HepG2 (cell line): ENCODE measurements at regions not wholly inside any gene's neighbourhood (a gene's known extent, or its start where the extent isn't known, plus 50 kb on each side); places are given as distances from the start of the nearest gene placed in this dataset.

Experiments
- ATAC-seq: fragments of 200-7000 bp; cut with Tn5 transposase; 3 replicates; pipeline ENCODE4 v1.9.1; 2020; ENCODE audit warnings: mild to moderate bottlenecking, moderate library complexity
- BruUV-seq: library from RNA; stranded (reverse); fragments of 400-500 nt; replicated peaks from 2 replicates; lab custom pipeline; 2021; lab: Mats Ljungman, UMichigan
- CTCF ChIA-PET: fragments of 300-600 bp; formaldehyde crosslinking; extraction: SDS; loops from one replicate; lab custom pipeline; 2021; ENCODE audit warnings: low total read pairs, inconsistent platforms, low intra/inter-chr PET ratio; lab: Yijun Ruan, JAX
- POLR2A ChIA-PET: fragments of 350-600 bp; sonication (Branson Sonifier 250); formaldehyde crosslinking; loops from one replicate; lab custom pipeline; 2020; ENCODE audit warnings: antibody characterized with exemption, inconsistent platforms; lab: Yijun Ruan, JAX
- DNase-seq: peaks from one replicate; pipeline ENCODE4 v3.0.0-alpha.2; 2015; ENCODE audit warnings: low spot score
- FAIRE-seq: peaks from 3 replicates; lab custom pipeline; 2011; peaks lifted over from hg19 to GRCh38; lab: Jason Lieb, UNC
- H2AFZ ChIP-seq: one replicate; pipeline ENCODE4 v1.6.1; 2011; ENCODE audit warnings: low read length, inconsistent platforms
- H3K27ac ChIP-seq: fragments of 300-600 bp; 3 replicates; pipeline ENCODE4 v1.8.0; 2011; ENCODE audit warnings: mixed run types, mild to moderate bottlenecking, mixed read lengths, low read length, inconsistent platforms; ENCODE audit not compliant: insufficient read depth; ENCODE audit errors: extremely low read length
- H3K27me3 ChIP-seq, 2 experiments: fragments of 200-600 bp in 1 of 2; 2 replicates in 1 of 2; 3 replicates in 1 of 2; pipeline versions ENCODE4 v1.6.0 to v1.8.0; 2011; ENCODE audit warnings: low read length in 2 of 2, mild to moderate bottlenecking in 2 of 2, moderate library complexity in 2 of 2, inconsistent platforms in 1 of 2; ENCODE audit not compliant: insufficient read depth in 2 of 2, control insufficient read depth in 1 of 2
- H3K36me3 ChIP-seq, 2 experiments: fragments of 200-600 bp in 1 of 2; replicated peaks in 1 of 2; 2 replicates in 1 of 2; 3 replicates in 1 of 2; pipeline versions ENCODE4 v1.5.1 to v1.8.0; 2011; ENCODE audit warnings: low read length in 2 of 2, inconsistent platforms in 1 of 2; ENCODE audit not compliant: insufficient read depth in 2 of 2, control insufficient read depth in 1 of 2
- H3K4me1 ChIP-seq: 2 replicates; pipeline ENCODE4 v1.5.1; 2012; ENCODE audit warnings: low read length, inconsistent platforms; ENCODE audit not compliant: insufficient read depth
- H3K4me2 ChIP-seq: 2 replicates; pipeline ENCODE4 v1.6.0; 2011; ENCODE audit warnings: low read depth, low read length, inconsistent platforms
- H3K4me3 ChIP-seq, 3 experiments: fragments of 200-600 bp in 1 of 3; sonication (generic), shearing (Covaris generic) in 1 of 3; replicated peaks in 1 of 3; 2 replicates each; pipeline ENCODE4 v1.5.1; 2011 to 2016; ENCODE audit warnings: low read length in 3 of 3, inconsistent platforms in 2 of 3, low read depth in 2 of 3, mild to moderate bottlenecking in 2 of 3, control low read depth in 1 of 3, mixed read lengths in 1 of 3; ENCODE audit not compliant: insufficient read depth in 1 of 3
- H3K79me2 ChIP-seq: one replicate; pipeline ENCODE4 v1.6.1; 2011; ENCODE audit warnings: low read length, inconsistent platforms; ENCODE audit not compliant: insufficient read depth
- H3K9ac ChIP-seq: 2 replicates; pipeline ENCODE4 v1.6.0; 2011; ENCODE audit warnings: mild to moderate bottlenecking, low read depth, low read length, inconsistent platforms; ENCODE audit not compliant: insufficient read depth
- H3K9me3 ChIP-seq: 2 replicates; pipeline ENCODE4 v1.5.1; 2012; ENCODE audit warnings: mild to moderate bottlenecking, low read length
- H4K20me1 ChIP-seq: 2 replicates; pipeline ENCODE4 v1.6.0; 2011; ENCODE audit warnings: inconsistent platforms, mild to moderate bottlenecking, low read length, moderate library complexity; ENCODE audit not compliant: insufficient read depth
- ISX ChIP-seq: sonication (generic); formaldehyde crosslinking; conservative IDR thresholded peaks from 2 replicates; pipeline ENCODE4 v1.5.0; 2020; ENCODE audit warnings: missing genetic modification reagents
- KDM4B ChIP-seq: sonication (generic); formaldehyde crosslinking; IDR thresholded peaks from 2 replicates; pipeline ENCODE4 v1.4.0; 2020; ENCODE audit warnings: missing genetic modification reagents
- NCOA1 ChIP-seq: sonication (generic); formaldehyde crosslinking; IDR thresholded peaks from 2 replicates; pipeline ENCODE4 v1.9.0; 2021; ENCODE audit warnings: missing genetic modification reagents
- PAWR ChIP-seq: sonication (generic); formaldehyde crosslinking; IDR thresholded peaks from 2 replicates; pipeline ENCODE4 v1.4.0; 2020; ENCODE audit warnings: missing genetic modification reagents, mild to moderate bottlenecking, borderline replicate concordance
- PRMT3 ChIP-seq: sonication (generic); formaldehyde crosslinking; IDR thresholded peaks from 2 replicates; pipeline ENCODE4 v1.8.1; 2022; ENCODE audit warnings: low read depth, mild to moderate bottlenecking, moderate library complexity, missing genetic modification reagents, borderline replicate concordance
- RFX3 ChIP-seq: IDR thresholded peaks from 2 replicates; pipeline ENCODE4 v1.6.1; 2016; ENCODE audit warnings: missing biosample characterization, missing genetic modification reagents
- SKI ChIP-seq: fragments of 450-650 bp; IDR thresholded peaks from one replicate; pipeline ENCODE4 v1.6.1; 2018; ENCODE audit warnings: mild to moderate bottlenecking; ENCODE audit not compliant: partially characterized antibody
- SP140L ChIP-seq: sonication (generic); formaldehyde crosslinking; IDR thresholded peaks from 2 replicates; pipeline ENCODE4 v1.4.0; 2020; ENCODE audit warnings: missing genetic modification reagents, borderline replicate concordance
- ZBTB43 ChIP-seq: sonication (generic); formaldehyde crosslinking; conservative IDR thresholded peaks from 2 replicates; pipeline ENCODE4 v1.4.0; 2020; ENCODE audit warnings: missing genetic modification reagents
- ZFP37 ChIP-seq: sonication (generic); formaldehyde crosslinking; IDR thresholded peaks from 2 replicates; pipeline ENCODE4 v1.4.0; 2020; ENCODE audit warnings: missing genetic modification reagents, borderline replicate concordance
- ZNF431 ChIP-seq: sonication (generic); formaldehyde crosslinking; IDR thresholded peaks from 2 replicates; pipeline ENCODE4 v1.9.0; 2022; ENCODE audit warnings: missing genetic modification reagents, low read depth, mild to moderate bottlenecking, borderline replicate concordance
- ZNF83 ChIP-seq: sonication (generic); formaldehyde crosslinking; IDR thresholded peaks from 2 replicates; pipeline ENCODE4 v1.4.0; 2020; ENCODE audit warnings: missing genetic modification reagents, mild to moderate bottlenecking, borderline replicate concordance
- WGBS: methylation state at CpG from one replicate; pipeline ENCODE4 v1.1.6; 2017; ENCODE audit warnings: low lambda C conversion rate; 5-methylcytosine and 5-hydroxymethylcytosine counted together
- in situ Hi-C: cut with HindIII; loops from 2 replicates; pipeline ENCODE4 v1.10.0; 2017; ENCODE audit warnings: low pct_unique_long_range_greater_than_20kb; ENCODE audit not compliant: extremely low pct_ligation_motif_present
- intact Hi-C: fragments of 100-400 bp; cut with micrococcal nuclease; formaldehyde crosslinking; loops from one replicate; pipeline ENCODE4 v1.10.0; 2022; ENCODE audit not compliant: unreplicated experiment
- TF ChIP-seq, protein P1 (sequence below): sonication (generic); formaldehyde crosslinking; IDR thresholded peaks from 2 replicates; pipeline ENCODE4 v1.8.0; 2023; ENCODE audit warnings: mild to moderate bottlenecking, missing genetic modification reagents
- TF ChIP-seq, protein P2 (sequence below): sonication (generic); formaldehyde crosslinking; IDR thresholded peaks from 2 replicates; pipeline ENCODE4 v1.4.0; 2020; ENCODE audit warnings: mild to moderate bottlenecking, missing genetic modification reagents

GRCh38 chr13:55948175-55948574 lies 1192.5 kb upstream of the PRR20A start:
- ChIA-PET CTCF (no interaction called here), POLR2A (no interaction called here)
- H3K4me1 ChIP-seq: no peaks in the 10 kb centered on the region
- no peaks in the 10 kb centered on the region for H4K20me1 ChIP-seq
- TF ChIP-seq, protein P1, sequence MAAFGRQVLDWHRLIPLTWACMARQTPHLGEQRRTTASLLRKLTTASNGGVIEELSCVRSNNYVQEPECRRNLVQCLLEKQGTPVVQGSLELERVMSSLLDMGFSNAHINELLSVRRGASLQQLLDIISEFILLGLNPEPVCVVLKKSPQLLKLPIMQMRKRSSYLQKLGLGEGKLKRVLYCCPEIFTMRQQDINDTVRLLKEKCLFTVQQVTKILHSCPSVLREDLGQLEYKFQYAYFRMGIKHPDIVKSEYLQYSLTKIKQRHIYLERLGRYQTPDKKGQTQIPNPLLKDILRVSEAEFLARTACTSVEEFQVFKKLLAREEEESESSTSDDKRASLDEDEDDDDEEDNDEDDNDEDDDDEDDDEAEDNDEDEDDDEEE (CRISPR knock-in tag): no peak
- TF ChIP-seq ISX (CRISPR knock-in tag): no peak
- TF ChIP-seq ZBTB43: no peak
- no peak for TF ChIP-seq ZNF431 (CRISPR knock-in tag)
- no peak for TF ChIP-seq KDM4B (CRISPR knock-in tag)
- no peak for TF ChIP-seq SP140L (CRISPR knock-in tag)
- no peak for TF ChIP-seq SKI
- no peaks in the 10 kb centered on the region for H3K36me3 ChIP-seq
- H3K9ac ChIP-seq: no peak overlapping the region
- H3K4me3 ChIP-seq: no peak overlapping the region
- intact Hi-C loops: no loop called here
- WGBS: 0% methylated on average over 3 of the region's 5 CpGs
- in situ Hi-C loops: no loop called here
- no peak overlapping the region for H3K27ac ChIP-seq
- no peak overlapping the region for H3K4me2 ChIP-seq
- BruUV-seq: no TSS peak
- no peak overlapping the region for H2AFZ ChIP-seq
- FAIRE-seq: no peak
- no peak for DNase-seq
- no peak for ATAC-seq
- H3K79me2 ChIP-seq: no peaks in the 10 kb centered on the region
- H3K27me3 ChIP-seq: no peaks in the 10 kb centered on the region
- peaks cover 82% of the 10 kb centered on the region for H3K9me3 ChIP-seq

DNA sequence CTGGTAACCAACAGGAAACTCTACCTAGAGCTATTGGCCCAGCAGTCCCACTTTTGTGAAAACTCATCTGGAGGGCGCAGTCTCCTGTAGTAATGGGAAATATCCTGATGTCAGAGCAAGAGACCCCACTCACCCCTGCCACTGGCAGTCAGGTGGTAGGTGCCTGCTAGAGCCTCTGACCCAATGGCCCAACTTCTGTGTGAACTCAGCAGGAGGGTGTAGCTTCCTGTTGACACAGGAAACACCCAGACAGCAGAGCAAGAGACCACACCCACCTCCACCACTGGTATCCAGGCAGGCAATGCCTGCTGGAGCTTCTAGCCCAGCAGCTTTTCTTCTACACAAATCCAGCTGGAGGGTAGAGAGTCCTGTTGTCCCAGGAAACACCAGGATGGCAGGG lies 1176.8 kb upstream of the PRR20A start:
- Histone ChIP-seq H3K4me3 (no peak overlapping the region), H3K4me1 (no peaks in the 10 kb centered on the region), H3K36me3 (no peaks in the 10 kb centered on the region), H3K4me2 (no peak overlapping the region), H3K9ac (no peak overlapping the region), H4K20me1 (no peaks in the 10 kb centered on the region), H3K27me3 (no peaks in the 10 kb centered on the region), H3K27ac (no peak overlapping the region), H2AFZ (no peak overlapping the region), H3K9me3 (peaks cover 72% of the 10 kb centered on the region), H3K79me2 (no peaks in the 10 kb centered on the region)
- FAIRE-seq (no peak), ATAC-seq (no peak), DNase-seq (no peak)
- in situ Hi-C loops: no loop called here
- intact Hi-C loops: no loop called here
- no TSS peak for BruUV-seq
- no CpG with 5 or more reads among the region's 1 CpG for WGBS
- CTCF ChIA-PET: no interaction called here
- POLR2A ChIA-PET: no interaction called here
- TF ChIP-seq, protein P2, sequence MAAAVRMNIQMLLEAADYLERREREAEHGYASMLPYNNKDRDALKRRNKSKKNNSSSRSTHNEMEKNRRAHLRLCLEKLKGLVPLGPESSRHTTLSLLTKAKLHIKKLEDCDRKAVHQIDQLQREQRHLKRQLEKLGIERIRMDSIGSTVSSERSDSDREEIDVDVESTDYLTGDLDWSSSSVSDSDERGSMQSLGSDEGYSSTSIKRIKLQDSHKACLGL (CRISPR knock-in tag): no peak
- TF ChIP-seq, protein P1 (CRISPR knock-in tag): no peak
- TF ChIP-seq RFX3 (CRISPR knock-in tag) (no peak), NCOA1 (no peak), PAWR (CRISPR knock-in tag) (no peak), PRMT3 (CRISPR knock-in tag) (no peak), ZNF83 (CRISPR knock-in tag) (no peak), ZFP37 (CRISPR knock-in tag) (no peak)
